MM.1S (cell line): ENCODE measurements at regions not wholly inside any gene's neighbourhood (a gene's known extent, or its start where the extent isn't known, plus 50 kb on each side); places are given as distances from the start of the nearest gene placed in this dataset.

Experiments
- CTCF ChIP-seq: fragments of 300-600 bp; sonication (generic); IDR thresholded peaks from 2 replicates; pipeline ENCODE4 v1.5.1; 2016; ENCODE audit warnings: antibody characterized with exemption, low read length, mixed read lengths
- EZH2 ChIP-seq: fragments of 300-600 bp; sonication (generic); optimal IDR thresholded peaks from 2 replicates; pipeline ENCODE3; 2017; ENCODE audit warnings: low read depth, mild to moderate bottlenecking, antibody characterized with exemption, low read length, mixed read lengths
- EZH2phosphoT487 ChIP-seq: fragments of 300-600 bp; sonication (generic); IDR thresholded peaks from 2 replicates; pipeline ENCODE4 v1.6.1; 2018; ENCODE audit warnings: antibody characterized with exemption, low read length

DNA sequence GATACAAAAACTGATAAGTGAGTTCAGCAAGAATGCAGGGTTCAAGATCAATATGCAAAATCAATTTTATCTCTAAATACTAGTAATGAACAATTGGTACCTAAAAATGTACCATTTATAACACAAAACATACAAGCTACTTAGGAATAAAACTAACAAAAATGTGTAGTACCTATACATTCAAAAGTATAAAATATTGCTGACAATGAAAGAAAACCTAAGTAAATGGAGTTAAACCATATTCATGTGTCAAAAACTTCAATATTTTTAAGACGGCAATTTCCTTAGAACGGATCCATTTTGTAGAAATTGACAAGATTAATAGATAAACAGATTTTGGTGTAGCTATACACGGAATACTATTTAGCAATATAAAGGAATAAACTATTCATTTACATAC, 343.1 kb upstream of the CCDC54 start:
- no peak for TF ChIP-seq CTCF
- TF ChIP-seq EZH2 = no peak
- TF ChIP-seq EZH2phosphoT487 = no peak
